ENCODE measurements at regions not wholly inside any gene's neighbourhood (a gene's known extent, or its start where the extent isn't known, plus 50 kb on each side); places are given as distances from the start of the nearest gene placed in this dataset.

- no peak for ATAC-seq (ENCODE audit: low FRiP score in 2 of 2)
- no peak overlapping the region for H3K4me3 ChIP-seq
- H3K9me3 ChIP-seq = no peaks in the 10 kb centered on the region
- peaks cover 7 to 18% (median 14%) of the 10 kb centered on the region in 4 donors for H3K4me1 ChIP-seq
- DNase-seq = no peak
- no peak for TF ChIP-seq POLR2A (IDR thresholded peaks at IDR 0.05)
- TF ChIP-seq EP300 (IDR thresholded peaks at IDR 0.05) = no peak
- no peak for TF ChIP-seq CTCF (IDR thresholded peaks at IDR 0.05)
- WGBS, 2 donors = 69 to 82% methylated on average over 3 of the region's 3 CpGs
- H3K36me3 ChIP-seq = no peaks in the 10 kb centered on the region
- H3K27ac ChIP-seq = no peak overlapping the region
- no peaks in the 10 kb centered on the region for H3K27me3 ChIP-seq
These were observed 91.4 kb downstream of the CD83 start for GRCh38 chr6:14209000-14209399.

DNA sequence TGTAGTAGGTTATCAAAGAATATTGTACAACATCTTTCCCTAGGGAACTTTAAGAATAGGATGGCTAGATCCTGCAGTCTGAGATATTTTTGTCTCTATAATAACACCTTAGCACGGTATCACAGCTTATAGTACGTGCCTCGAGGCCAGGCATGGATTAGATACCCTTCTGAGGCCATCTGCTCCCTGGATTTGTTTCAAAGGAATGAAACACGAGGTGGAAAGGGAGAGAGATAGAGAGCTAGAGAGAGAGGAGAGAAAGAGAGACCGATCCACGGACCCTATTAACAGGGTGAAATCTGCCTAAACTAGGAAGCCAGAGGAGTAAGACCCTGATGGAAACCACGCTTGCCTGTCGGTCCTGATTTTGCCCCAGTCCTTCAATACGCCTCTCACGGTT, 92.5 kb downstream of the CD83 start:
- Histone ChIP-seq H3K4me1 (peaks cover 7 to 18% (median 14%) of the 10 kb centered on the region in 4 donors), H3K36me3 (no peaks in the 10 kb centered on the region), H3K9me3 (no peaks in the 10 kb centered on the region), H3K27ac (no peak overlapping the region), H3K4me3 (peak overlapping the region in 3 of 4 donors; percentile 70 to 92 (median 80)), H3K27me3 (no peaks in the 10 kb centered on the region)
- 84 to 87% methylated on average over 10 of the region's 10 CpGs for WGBS, 2 donors
- ATAC-seq (ENCODE audit: low FRiP score in 2 of 2) = no peak
- no peak for TF ChIP-seq POLR2A (IDR thresholded peaks at IDR 0.05)
- TF ChIP-seq POLR2AphosphoS5 (IDR thresholded peaks at IDR 0.05) = no peak
- TF ChIP-seq EP300 (IDR thresholded peaks at IDR 0.05) = no peak
- TF ChIP-seq CTCF (IDR thresholded peaks at IDR 0.05) = no peak
- no peak for DNase-seq

GRCh38 chr6:14210663-14211561, 93.3 kb downstream of the CD83 start:
- Histone ChIP-seq H3K9me3 (no peaks in the 10 kb centered on the region), H3K36me3 (no peaks in the 10 kb centered on the region), H3K4me3 (peak overlapping the region; percentile 70 to 92 (median 82)), H3K4me1 (peaks cover 7 to 18% (median 14%) of the 10 kb centered on the region in 4 donors), H3K27me3 (no peaks in the 10 kb centered on the region), H3K27ac (peak overlapping the region in 3 of 4 donors; percentile 71 to 90 (median 89))
- ATAC-seq (ENCODE audit: low FRiP score in 2 of 2) (peak; percentile 91 to 98), DNase-seq (peak; percentile 93 to 99)
- TF ChIP-seq EP300 (IDR thresholded peaks at IDR 0.05) = no peak
- peak in 2 of 4 donors; percentile 21 to 77 for TF ChIP-seq POLR2A (IDR thresholded peaks at IDR 0.05)
- peak in 1 of 2 donors; percentile 68 for TF ChIP-seq POLR2AphosphoS5 (IDR thresholded peaks at IDR 0.05)
- TF ChIP-seq CTCF (IDR thresholded peaks at IDR 0.05) = peak; percentile 92 to 100 (median 100)
- WGBS, 2 donors = 5 to 27% methylated on average over 4 to 39 of the region's 100 CpGs

DNA sequence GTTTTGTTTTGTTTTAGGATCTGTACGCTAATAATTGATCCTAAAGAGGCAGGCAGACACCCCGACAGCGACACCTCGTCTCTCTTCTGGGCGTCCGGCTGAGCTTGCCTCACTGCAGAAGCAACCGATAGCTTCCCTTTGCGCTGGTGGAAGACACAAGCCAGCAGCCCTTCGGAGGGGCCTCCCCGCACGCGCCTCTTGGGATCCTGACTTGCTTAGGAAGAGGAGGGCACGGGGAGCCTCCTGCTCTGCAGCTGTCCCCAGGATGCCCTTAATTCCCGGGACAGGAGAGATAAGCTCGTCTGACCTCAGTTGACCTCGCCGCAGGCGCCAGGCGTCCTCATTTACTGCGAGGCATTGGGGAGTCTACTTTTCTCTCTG, 94.0 kb downstream of the CD83 start:
- peak overlapping the region; percentile 7 to 92 (median 75) for H3K4me3 ChIP-seq
- ATAC-seq (ENCODE audit: low FRiP score in 2 of 2) (peak in 1 of 2 donors; percentile 51), DNase-seq (peak; percentile 59 to 87)
- H3K36me3 ChIP-seq = no peaks in the 10 kb centered on the region
- peak overlapping the region in 3 of 4 donors; percentile 30 to 89 (median 79) for H3K27ac ChIP-seq
- TF ChIP-seq EP300 (IDR thresholded peaks at IDR 0.05) = no peak
- no peak for TF ChIP-seq POLR2AphosphoS5 (IDR thresholded peaks at IDR 0.05)
- no peak for TF ChIP-seq POLR2A (IDR thresholded peaks at IDR 0.05)
- TF ChIP-seq CTCF (IDR thresholded peaks at IDR 0.05) = no peak
- 13 to 19% methylated on average over 12 to 20 of the region's 20 CpGs for WGBS, 2 donors
- H3K27me3 ChIP-seq = no peaks in the 10 kb centered on the region
- peaks cover 7 to 18% (median 14%) of the 10 kb centered on the region in 4 donors for H3K4me1 ChIP-seq
- H3K9me3 ChIP-seq = no peaks in the 10 kb centered on the region

Measured in upper lobe of left lung (tissue), 6 donors.